ENCODE measurements at regions not wholly inside any gene's neighbourhood (a gene's known extent, or its start where the extent isn't known, plus 50 kb on each side); places are given as distances from the start of the nearest gene placed in this dataset.

GRCh38 chr21:24200052-24200451, 1407.2 kb downstream of the MRPL39 start:
- in situ Hi-C loops (cut with HindIII; ENCODE audit: low sequenced_read_pairs): no loop called here

- in situ Hi-C loops (cut with HindIII; ENCODE audit: low sequenced_read_pairs): no loop called here
These were observed 1409.4 kb downstream of the MRPL39 start for GRCh38 chr21:24197923-24198322.

- in situ Hi-C loops (cut with HindIII; ENCODE audit: low sequenced_read_pairs): no loop called here
These were observed 1410.1 kb downstream of the MRPL39 start for GRCh38 chr21:24197132-24197643.

DNA sequence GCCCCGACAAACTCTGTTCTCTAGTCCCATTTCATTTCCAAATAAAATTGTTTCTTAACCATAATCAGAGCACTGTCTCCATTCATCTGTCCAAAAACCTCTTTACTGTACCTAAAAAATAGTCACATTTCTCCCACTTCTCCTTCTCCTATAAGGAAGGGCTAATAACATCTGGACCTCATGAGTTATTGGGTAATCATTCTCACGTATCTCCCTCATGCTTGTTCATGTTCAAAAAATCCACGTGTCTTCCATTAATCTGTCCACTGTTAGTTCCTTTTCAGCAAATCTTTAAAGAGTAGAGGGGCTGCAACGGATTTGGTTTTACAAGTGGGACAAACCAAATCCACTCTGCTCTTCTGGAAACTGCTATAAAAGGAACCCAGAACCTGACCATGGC, 1418.8 kb downstream of the MRPL39 start:
- in situ Hi-C loops (cut with HindIII; ENCODE audit: low sequenced_read_pairs): no loop called here

DNA sequence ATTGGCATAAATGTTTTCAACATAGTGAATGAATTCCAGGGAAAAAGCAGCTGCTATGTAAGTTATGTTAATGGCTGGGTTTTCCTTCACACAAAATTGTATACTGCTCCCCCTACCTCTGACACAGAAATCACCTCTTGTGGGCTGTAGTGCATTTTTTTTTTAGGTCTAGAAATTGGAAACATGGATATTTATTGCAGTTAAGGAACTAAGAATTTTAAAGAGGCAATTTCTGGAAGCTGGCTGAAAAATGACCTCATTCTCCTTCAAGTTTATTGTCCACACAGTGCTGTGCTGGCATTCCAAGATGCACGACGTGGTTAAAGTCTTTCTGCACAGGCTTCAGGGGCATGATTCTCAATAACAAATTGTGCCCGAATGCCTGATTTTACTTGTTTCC, 1424.2 kb downstream of the MRPL39 start:
- in situ Hi-C loops (cut with HindIII; ENCODE audit: low sequenced_read_pairs): no loop called here

GRCh38 chr21:24179110-24179509, 1428.2 kb downstream of the MRPL39 start:
- in situ Hi-C loops (cut with HindIII; ENCODE audit: low sequenced_read_pairs): no loop called here

GRCh38 chr21:24175106-24175505, 1432.2 kb downstream of the MRPL39 start:
- in situ Hi-C loops (cut with HindIII; ENCODE audit: low sequenced_read_pairs): no loop called here

- in situ Hi-C loops (cut with HindIII; ENCODE audit: low sequenced_read_pairs): no loop called here
These were observed 1435.5 kb downstream of the MRPL39 start for GRCh38 chr21:24171736-24172135.

GRCh38 chr21:24163539-24163938, 1443.7 kb downstream of the MRPL39 start:
- in situ Hi-C loops (cut with HindIII; ENCODE audit: low sequenced_read_pairs): no loop called here

DNA sequence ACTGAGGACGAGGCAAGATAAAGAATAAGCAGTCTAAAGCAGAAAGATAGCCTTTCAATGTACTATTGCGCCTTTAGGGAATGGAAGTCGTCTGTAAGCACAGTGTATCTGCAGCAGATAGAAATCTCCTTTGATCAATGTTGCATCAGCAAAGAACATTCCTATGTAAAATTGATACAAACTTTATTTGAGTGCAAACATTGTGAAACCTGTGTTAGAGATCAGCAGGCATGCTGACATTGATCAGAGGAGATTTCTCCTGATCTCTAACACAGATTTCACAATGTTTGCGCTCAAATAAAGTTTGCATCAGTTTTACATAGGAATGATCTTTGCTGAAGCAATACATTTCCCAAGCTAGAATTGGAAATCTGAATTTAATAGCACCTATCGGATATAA, 1446.8 kb downstream of the MRPL39 start:
- in situ Hi-C loops (cut with HindIII; ENCODE audit: low sequenced_read_pairs): no loop called here

- in situ Hi-C loops (cut with HindIII; ENCODE audit: low sequenced_read_pairs): no loop called here
These were observed 1454.1 kb downstream of the MRPL39 start for GRCh38 chr21:24153137-24153536.

DNA sequence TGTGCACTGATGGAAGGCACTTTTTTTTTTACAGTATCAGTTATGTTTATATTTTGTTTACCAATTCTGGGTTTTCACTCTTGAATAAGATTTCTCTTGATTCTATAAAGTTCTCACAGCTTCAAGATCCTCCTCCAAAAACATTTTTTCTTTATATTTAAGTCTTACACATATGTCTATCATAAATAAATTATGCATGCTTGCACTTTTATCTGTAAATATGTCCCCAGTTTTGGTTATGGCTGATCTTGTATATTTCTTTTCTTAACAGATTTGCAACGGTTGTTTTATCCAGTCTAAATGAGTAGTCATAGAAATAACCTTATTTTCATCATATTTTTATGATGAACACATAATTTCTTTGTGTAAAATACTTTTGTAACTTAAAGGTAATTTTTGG, 1456.5 kb downstream of the MRPL39 start:
- in situ Hi-C loops (cut with HindIII; ENCODE audit: low sequenced_read_pairs): no loop called here

GRCh38 chr21:24148461-24148860, 1458.8 kb downstream of the MRPL39 start:
- in situ Hi-C loops (cut with HindIII; ENCODE audit: low sequenced_read_pairs): no loop called here

DNA sequence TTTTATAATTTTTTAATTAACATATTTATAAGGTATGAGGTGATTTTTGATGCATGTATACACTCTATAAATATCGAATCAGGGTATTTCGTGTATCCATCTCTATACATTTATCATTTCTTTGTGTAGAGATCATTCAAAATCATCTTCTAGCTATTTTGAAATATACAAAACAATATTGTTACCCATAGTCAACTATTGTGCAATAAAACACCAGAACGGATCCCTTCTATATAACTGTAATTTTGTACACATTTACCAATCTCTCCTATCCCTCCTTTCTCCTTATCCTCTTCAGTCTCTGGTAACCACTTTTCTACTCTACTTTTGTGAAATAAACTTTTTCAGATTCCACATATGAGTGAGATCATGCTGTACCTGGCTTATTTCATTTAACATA, 1459.6 kb downstream of the MRPL39 start:
- in situ Hi-C loops (cut with HindIII; ENCODE audit: low sequenced_read_pairs): no loop called here

DNA sequence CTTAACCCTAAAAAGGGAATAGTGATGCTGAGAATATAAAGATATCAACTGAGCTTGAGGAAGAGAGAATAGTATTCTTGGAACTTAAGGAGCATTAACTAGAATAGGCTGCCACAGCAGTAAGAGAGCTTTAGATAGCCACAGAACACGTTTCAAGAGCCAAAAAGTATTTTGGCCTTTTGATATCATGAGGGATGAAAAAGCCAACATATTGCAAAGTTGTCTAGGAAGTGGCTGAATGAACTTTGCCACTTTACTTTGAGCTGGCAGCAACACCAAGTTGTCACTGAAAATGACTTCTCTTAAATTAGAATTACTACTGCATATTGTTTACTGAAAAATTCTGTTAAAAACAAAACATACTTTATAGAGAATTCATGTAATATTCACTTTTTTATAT, 1476.2 kb downstream of the MRPL39 start:
- in situ Hi-C loops (cut with HindIII; ENCODE audit: low sequenced_read_pairs): no loop called here

DNA sequence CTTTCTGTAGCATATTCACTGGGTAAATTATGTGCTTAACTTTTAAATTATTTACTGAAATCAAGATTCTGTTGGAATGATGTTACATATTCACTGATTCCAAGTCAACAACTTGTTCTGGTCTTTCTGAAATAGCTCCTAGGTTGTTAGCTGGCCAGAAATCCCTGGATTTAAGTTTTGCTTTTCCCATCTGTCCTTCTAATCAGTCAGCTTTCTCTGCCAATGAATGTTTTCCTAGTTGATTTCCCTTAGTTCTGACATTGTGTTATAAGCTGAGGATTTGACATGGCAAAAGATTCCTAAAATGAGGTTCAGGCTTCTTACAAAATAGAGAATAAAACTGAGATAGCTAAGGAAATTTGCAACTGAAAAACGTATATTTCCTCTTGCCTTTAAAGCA, 1479.6 kb downstream of the MRPL39 start:
- in situ Hi-C loops (cut with HindIII; ENCODE audit: low sequenced_read_pairs): no loop called here

DNA sequence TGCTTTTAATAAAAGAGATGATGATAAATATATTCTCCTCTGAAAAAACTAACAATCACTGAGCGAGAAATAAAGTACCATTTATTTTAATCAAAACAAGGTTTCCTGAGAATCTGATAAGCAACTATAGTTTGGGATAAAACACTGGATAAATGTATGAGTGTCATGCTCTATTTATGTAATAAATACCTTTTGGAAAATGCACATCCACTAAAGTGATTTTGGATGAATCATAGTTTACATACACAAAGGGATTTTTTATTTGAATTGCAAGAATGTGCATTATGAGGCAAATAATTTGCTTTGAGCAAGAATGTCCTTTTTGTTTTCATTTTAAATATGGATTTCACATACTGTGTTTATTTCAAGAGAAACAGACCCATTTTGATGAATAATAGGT, 1483.5 kb downstream of the MRPL39 start:
- in situ Hi-C loops (cut with HindIII; ENCODE audit: low sequenced_read_pairs): no loop called here

DNA sequence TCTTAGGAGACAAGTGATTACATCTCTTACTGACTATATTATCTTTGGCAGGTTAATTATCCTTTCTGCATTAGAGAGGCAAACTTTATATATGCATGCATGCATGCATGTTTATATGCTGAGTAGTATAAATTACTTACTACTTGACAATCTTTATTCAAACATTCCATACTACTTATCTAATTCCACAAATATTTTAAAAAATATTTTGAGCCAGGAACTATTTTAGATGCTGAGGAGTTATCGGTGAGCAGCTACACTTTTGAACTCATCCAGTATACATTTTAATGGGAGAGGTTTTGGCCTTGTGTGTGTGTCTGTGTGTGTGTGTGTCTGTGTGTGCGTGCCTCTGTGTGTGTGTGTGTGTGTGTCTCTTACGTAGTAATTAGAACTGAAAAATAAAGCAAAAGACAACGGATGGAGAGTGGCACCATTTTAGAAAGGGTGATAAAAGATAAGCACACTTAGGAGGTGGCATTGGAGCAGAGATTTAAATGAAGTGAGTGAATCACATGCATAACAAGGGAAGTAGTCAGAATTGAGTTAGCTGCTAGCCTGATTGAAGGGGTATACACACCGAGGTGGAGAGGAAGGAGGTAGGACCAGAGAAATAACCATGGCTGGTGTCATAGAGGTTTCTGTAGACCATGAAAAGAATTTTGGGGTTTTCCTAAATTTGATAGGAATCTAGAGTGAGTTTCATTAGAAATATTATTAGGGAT, 1488.4 kb downstream of the MRPL39 start:
- in situ Hi-C loops (cut with HindIII; ENCODE audit: low sequenced_read_pairs): no loop called here

DNA sequence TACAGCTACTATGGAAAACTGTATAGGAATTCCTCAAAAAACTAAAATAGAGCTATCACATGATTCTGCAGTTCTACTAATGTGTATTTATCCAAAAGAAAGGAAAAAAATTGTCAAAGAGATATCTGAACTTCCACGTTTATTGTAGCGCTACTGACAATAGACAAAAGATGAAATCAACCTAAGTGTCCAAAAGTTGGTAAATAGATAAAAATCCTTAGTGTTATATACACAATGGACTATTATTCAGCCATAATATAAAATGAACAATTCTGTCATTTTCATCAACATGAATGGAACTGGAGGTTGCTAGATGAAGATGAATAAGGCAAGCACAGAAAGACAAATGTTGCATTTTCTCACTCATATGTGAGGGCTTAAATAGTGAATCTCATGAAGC, 1492.1 kb downstream of the MRPL39 start:
- in situ Hi-C loops (cut with HindIII; ENCODE audit: low sequenced_read_pairs): no loop called here

- in situ Hi-C loops (cut with HindIII; ENCODE audit: low sequenced_read_pairs): no loop called here
These were observed 1495.3 kb downstream of the MRPL39 start for GRCh38 chr21:24112020-24112419.

DNA sequence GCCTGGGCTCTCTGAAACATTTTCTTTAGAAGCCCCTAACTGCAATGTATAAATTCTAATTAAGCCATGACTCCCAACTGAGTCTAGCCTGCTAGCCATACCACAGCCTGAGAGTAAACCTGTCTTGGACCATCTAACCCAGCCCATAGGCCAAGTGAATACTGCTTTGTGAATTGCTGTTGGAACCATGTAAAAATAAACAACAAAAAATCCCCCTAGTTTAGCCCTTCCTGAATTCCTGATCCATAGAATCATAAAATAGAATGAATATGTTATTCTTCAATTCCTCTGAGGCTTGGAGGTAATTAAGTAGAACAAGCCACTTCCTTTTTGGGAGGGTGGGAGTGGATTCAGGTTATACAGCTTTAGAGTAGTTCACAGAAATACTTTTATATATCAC, 1496.4 kb downstream of the MRPL39 start:
- in situ Hi-C loops (cut with HindIII; ENCODE audit: low sequenced_read_pairs): no loop called here

DNA sequence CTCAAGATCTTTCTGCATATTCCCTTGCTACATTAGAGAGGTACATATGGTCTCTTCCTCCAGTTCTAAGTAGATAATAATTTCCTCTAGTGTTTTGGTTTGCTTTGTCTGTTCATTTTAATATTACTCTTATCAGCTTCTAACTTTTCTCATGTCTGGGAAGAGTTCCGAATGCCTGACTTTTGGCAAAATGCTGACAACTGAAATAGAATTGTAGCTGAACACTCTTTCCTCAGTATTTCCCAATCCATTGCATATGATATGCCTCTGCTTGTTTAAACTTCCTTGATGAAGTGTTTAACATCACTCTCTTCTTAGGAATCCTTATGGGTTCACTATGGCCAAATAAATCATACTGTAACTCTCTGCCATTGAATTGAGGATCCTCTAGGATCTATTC, 1510.1 kb downstream of the MRPL39 start:
- in situ Hi-C loops (cut with HindIII; ENCODE audit: low sequenced_read_pairs): no loop called here

GRCh38 chr21:24096651-24097050, 1510.6 kb downstream of the MRPL39 start:
- in situ Hi-C loops (cut with HindIII; ENCODE audit: low sequenced_read_pairs): no loop called here

All from endothelial cell of hepatic sinusoid (primary cell).